ENCODE measurements at regions not wholly inside any gene's neighbourhood (a gene's known extent, or its start where the extent isn't known, plus 50 kb on each side); places are given as distances from the start of the nearest gene placed in this dataset.

GRCh38 chr15:94000606-94001005 is 230.8 kb upstream of the MCTP2 start:
- TF ChIP-seq CTCF (IDR thresholded peaks at IDR 0.05), result no peak
- no peak for TF ChIP-seq POLR2A (IDR thresholded peaks at IDR 0.05)
